HCT116 (cell line): ENCODE measurements at regions not wholly inside any gene's neighbourhood (a gene's known extent, or its start where the extent isn't known, plus 50 kb on each side); places are given as distances from the start of the nearest gene placed in this dataset.

ENCODE experiments used
- ATAC-seq: fragments of 200-7000 bp; cut with Tn5 transposase; 2 replicates; pipeline ENCODE4 v1.9.1; 2020; ENCODE audit warnings: mild to moderate bottlenecking, moderate library complexity
- BruUV-seq: library from RNA; stranded (reverse); fragments of 400-500 nt; replicated peaks from 2 replicates; lab custom pipeline; 2021; lab: Mats Ljungman, UMichigan
- CTCF ChIA-PET: fragments of 300-600 bp; sonication (Branson Sonifier 250); formaldehyde crosslinking; loops from one replicate; lab custom pipeline; 2021; ENCODE audit warnings: antibody characterized with exemption; lab: Charles Lee
- POLR2A ChIA-PET: fragments of 300-600, 350-600 bp; sonication (Branson Sonifier 250); formaldehyde crosslinking; loops from one replicate; lab custom pipeline; 2021; ENCODE audit warnings: antibody characterized with exemption; lab: Charles Lee
- RAD21 ChIA-PET, 2 experiments: fragments of 300-600 bp; sonication (Branson Sonifier 250); formaldehyde crosslinking; loops; one replicate each; lab custom pipeline; 2023; ENCODE audit warnings: low total read pairs in 2 of 2; ENCODE audit not compliant: uncharacterized antibody in 2 of 2, unreplicated experiment in 2 of 2, low non-redundant PET in 1 of 2; lab: Charles Lee
- DNase-seq: peaks from one replicate; pipeline ENCODE4 v3.0.0-alpha.2; 2010; ENCODE audit warnings: low read depth, low spot score
- H2AFZ ChIP-seq: fragments of 200-600 bp; shearing (Covaris generic), sonication (generic); 2 replicates; pipeline ENCODE4 v1.6.1; 2017; ENCODE audit warnings: low read depth, mixed run types, mixed read lengths, antibody characterized with exemption, low read length; ENCODE audit not compliant: poor library complexity, severe bottlenecking
- H3K27ac ChIP-seq: 2 replicates; pipeline ENCODE4 v1.5.1; 2012; ENCODE audit warnings: low read depth, low read length
- H3K27me3 ChIP-seq: fragments of 200-600 bp; sonication (generic); 2 replicates; pipeline ENCODE4 v1.6.1; 2016; ENCODE audit warnings: mixed run types, low read length, mixed read lengths; ENCODE audit not compliant: insufficient read depth
- H3K36me3 ChIP-seq, 2 experiments: fragments of 200-500 bp in 1 of 2; fragments of 200-600 bp in 1 of 2; sonication (Bioruptor generic) in 1 of 2; sonication (generic) in 1 of 2; 2 replicates each; pipeline versions ENCODE4 v1.5.1 to v1.6.1; 2014 to 2016; ENCODE audit warnings: low read length in 2 of 2, inconsistent platforms in 1 of 2, mixed read lengths in 1 of 2, mixed run types in 1 of 2; ENCODE audit not compliant: insufficient read depth in 2 of 2, control insufficient read depth in 1 of 2
- H3K4me1 ChIP-seq, 2 experiments: fragments of 200-600 bp in 1 of 2; sonication (generic) in 1 of 2; 2 replicates each; pipeline versions ENCODE4 v1.5.1 to v1.6.1; 2012 to 2017; ENCODE audit warnings: low read length in 2 of 2, inconsistent platforms in 1 of 2, mild to moderate bottlenecking in 1 of 2, mixed read lengths in 1 of 2, mixed run types in 1 of 2, moderate library complexity in 1 of 2; ENCODE audit not compliant: insufficient read depth in 2 of 2, control insufficient read depth in 1 of 2
- H3K4me2 ChIP-seq: fragments of 200-600 bp; sonication (generic); 2 replicates; pipeline ENCODE4 v1.6.1; 2017; ENCODE audit warnings: mixed run types, low read length, mixed read lengths
- H3K4me3 ChIP-seq, 2 experiments: fragments of 200-600 bp in 1 of 2; sonication (generic) in 1 of 2; replicated peaks in 1 of 2; 2 replicates each; pipeline ENCODE4 v1.5.1; 2011 to 2016; ENCODE audit warnings: low read length in 2 of 2, control low read depth in 1 of 2, low read depth in 1 of 2, mild to moderate bottlenecking in 1 of 2, mixed read lengths in 1 of 2, mixed run types in 1 of 2
- H3K79me2 ChIP-seq: fragments of 200-600 bp; sonication (generic); 2 replicates; pipeline ENCODE4 v1.6.1; 2017; ENCODE audit warnings: mild to moderate bottlenecking, mixed run types, low read length, moderate library complexity, mixed read lengths; ENCODE audit not compliant: insufficient read depth
- H3K9ac ChIP-seq: fragments of 200-600 bp; sonication (generic); 2 replicates; pipeline ENCODE4 v1.6.1; 2016; ENCODE audit warnings: low read length, mixed read lengths
- H3K9me2 ChIP-seq: fragments of 200-600 bp; sonication (generic), shearing (Covaris generic); 2 replicates; pipeline ENCODE4 v1.6.1; 2017; ENCODE audit warnings: mixed run types, mild to moderate bottlenecking, moderate library complexity; ENCODE audit not compliant: insufficient read depth
- H3K9me3 ChIP-seq, 2 experiments: fragments of 200-500 bp in 1 of 2; fragments of 200-600 bp in 1 of 2; sonication (Bioruptor generic) in 1 of 2; sonication (generic) in 1 of 2; 2 replicates each; pipeline ENCODE4 v1.6.1; 2014 to 2017; ENCODE audit warnings: low read length in 2 of 2, mixed read lengths in 2 of 2, inconsistent platforms in 1 of 2, low read depth in 1 of 2, mild to moderate bottlenecking in 1 of 2, mixed run types in 1 of 2, moderate library complexity in 1 of 2; ENCODE audit not compliant: control insufficient read depth in 1 of 2, insufficient read depth in 1 of 2
- H4K20me1 ChIP-seq: fragments of 200-600 bp; sonication (generic), shearing (Covaris generic); 2 replicates; pipeline ENCODE4 v1.6.1; 2017; ENCODE audit warnings: mixed run types, mild to moderate bottlenecking, moderate library complexity; ENCODE audit not compliant: insufficient read depth
- CEBPB ChIP-seq: IDR thresholded peaks from 2 replicates; pipeline ENCODE4 v1.6.1; 2012; ENCODE audit warnings: low read depth
- EZH2 ChIP-seq: fragments of 200-600 bp; sonication (generic); IDR thresholded peaks from 2 replicates; pipeline ENCODE4 v1.6.1; 2017; ENCODE audit warnings: antibody characterized with exemption, mixed run types
- EZH2phosphoT487 ChIP-seq: fragments of 200-600 bp; IDR thresholded peaks from 2 replicates; pipeline ENCODE4 v1.6.1; 2018; ENCODE audit warnings: antibody characterized with exemption, borderline replicate concordance
- POLR2A ChIP-seq: IDR thresholded peaks from 2 replicates; pipeline ENCODE4 v1.7.0; 2011; ENCODE audit warnings: borderline replicate concordance; ENCODE audit not compliant: insufficient read depth, insufficient read length; ENCODE audit errors: extremely low read depth
- POLR2AphosphoS5 ChIP-seq: IDR thresholded peaks from 2 replicates; pipeline ENCODE4 v1.6.1; 2011; ENCODE audit warnings: mild to moderate bottlenecking, low read depth, low read length, moderate library complexity
- RAD21 ChIP-seq: IDR thresholded peaks from 2 replicates; pipeline ENCODE4 v1.6.1; 2012; ENCODE audit warnings: low read depth, mild to moderate bottlenecking
- ZBTB33 ChIP-seq: IDR thresholded peaks from 2 replicates; pipeline ENCODE4 v1.6.1; 2011; ENCODE audit warnings: mild to moderate bottlenecking, low read length, moderate library complexity; ENCODE audit not compliant: insufficient replicate concordance; ENCODE audit errors: extremely low read depth
- ZNF274 ChIP-seq: fragments of 200-500 bp; sonication (Bioruptor generic); IDR thresholded peaks from 2 replicates; pipeline ENCODE4 v1.6.1; 2014; ENCODE audit warnings: mild to moderate bottlenecking, low read depth, low read length, inconsistent platforms
- intact Hi-C: fragments of 100-400 bp; cut with micrococcal nuclease; formaldehyde crosslinking; loops from 2 replicates; pipeline ENCODE4 v1.10.0; 2022

- TF ChIP-seq POLR2AphosphoS5 (no peak), CEBPB (no peak), ZBTB33 (no peak), EZH2 (no peak), RAD21 (no peak)
Observed at GRCh38 chr3:8445861-8446260, 55.8 kb upstream of the LMCD1 start (continued).

GRCh38 chr3:8446845-8447244, 54.8 kb upstream of the LMCD1 start:
- no peak overlapping the region for H2AFZ ChIP-seq
- no peak overlapping the region for H3K4me3 ChIP-seq
- no peak overlapping the region for H3K9ac ChIP-seq
- TF ChIP-seq EZH2phosphoT487 = no peak
- TF ChIP-seq ZNF274 = no peak
- no peak for TF ChIP-seq POLR2A
- TF ChIP-seq, all 23 proteins: peak for 0
- intact Hi-C loops = no loop called here
- H3K79me2 ChIP-seq = no peaks in the 10 kb centered on the region
- no TSS peak for BruUV-seq
- ATAC-seq (no peak), DNase-seq (no peak)
- no peaks in the 10 kb centered on the region for H3K36me3 ChIP-seq
- H3K4me2 ChIP-seq = no peak overlapping the region
- no peaks in the 10 kb centered on the region for H3K9me2 ChIP-seq
- no peak overlapping the region for H3K27ac ChIP-seq
- H3K9me3 ChIP-seq = no peaks in the 10 kb centered on the region
- ChIA-PET CTCF (no interaction called here), POLR2A (no interaction called here), RAD21 (no interaction called here)
- H4K20me1 ChIP-seq = no peaks in the 10 kb centered on the region
- H3K27me3 ChIP-seq = no peaks in the 10 kb centered on the region
- peaks cover 9 to 24% of the 10 kb centered on the region in 2 experiments; a peak in 3 of 4 replicates for H3K4me1 ChIP-seq
